Ovary (tissue), 3 donors: ENCODE measurements at regions not wholly inside any gene's neighbourhood (a gene's known extent, or its start where the extent isn't known, plus 50 kb on each side); places are given as distances from the start of the nearest gene placed in this dataset.

ENCODE experiments used
- CTCF ChIP-seq, 3 donors: fragments of 450-650 bp in 2 of 3; fragments of 200-600 bp in 1 of 3; IDR thresholded peaks; one replicate each; pipeline versions ENCODE4 v1.5.1 to v1.8.0; 2016 to 2022; ENCODE audit warnings: antibody characterized with exemption in 3 of 3, mild to moderate bottlenecking in 1 of 3
- POLR2A ChIP-seq: fragments of 450-650 bp; IDR thresholded peaks from one replicate; pipeline ENCODE4 v1.6.1; 2017; ENCODE audit warnings: antibody characterized with exemption, mild to moderate bottlenecking, moderate library complexity
- donor health status: DM: no; HTN: no; CAD: no.

DNA sequence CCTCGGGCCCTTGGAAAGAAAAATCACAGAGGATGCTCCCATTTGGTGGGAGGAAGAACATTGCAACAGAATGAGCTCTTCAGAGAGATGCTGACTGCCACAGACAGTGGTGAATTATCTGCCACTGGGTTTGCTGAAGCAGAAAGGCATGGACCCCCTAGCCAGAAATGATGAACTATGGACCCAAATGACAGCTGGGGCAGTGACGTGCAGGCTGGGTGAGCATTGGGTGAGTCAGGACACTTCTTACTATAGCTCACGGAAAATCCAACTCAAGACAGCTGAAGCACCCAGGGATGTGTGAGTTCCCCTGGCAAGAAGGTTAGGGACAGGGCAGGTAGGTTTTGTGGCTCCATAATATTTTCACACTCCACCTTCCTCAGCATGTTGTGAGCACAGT, 993.2 kb downstream of the BCL11B start:
- TF ChIP-seq CTCF (IDR thresholded peaks at IDR 0.05) (no peak), POLR2A (no peak)
